Epithelial cell of proximal tubule (primary cell): ENCODE measurements at regions not wholly inside any gene's neighbourhood (a gene's known extent, or its start where the extent isn't known, plus 50 kb on each side); places are given as distances from the start of the nearest gene placed in this dataset.

Experiments used
- DNase-seq: peaks from one replicate; pipeline ENCODE4 v3.0.0-alpha.2; 2011; ENCODE audit warnings: low read depth
- H3K4me3 ChIP-seq: 2 replicates; pipeline ENCODE4 v1.5.1; 2011; ENCODE audit warnings: low read depth, mild to moderate bottlenecking, low read length
- TF ChIP-seq, protein P1 (sequence below): conservative IDR thresholded peaks from 2 replicates; pipeline ENCODE4 v1.5.1; 2012; ENCODE audit warnings: low read depth, mild to moderate bottlenecking, low read length

DNA sequence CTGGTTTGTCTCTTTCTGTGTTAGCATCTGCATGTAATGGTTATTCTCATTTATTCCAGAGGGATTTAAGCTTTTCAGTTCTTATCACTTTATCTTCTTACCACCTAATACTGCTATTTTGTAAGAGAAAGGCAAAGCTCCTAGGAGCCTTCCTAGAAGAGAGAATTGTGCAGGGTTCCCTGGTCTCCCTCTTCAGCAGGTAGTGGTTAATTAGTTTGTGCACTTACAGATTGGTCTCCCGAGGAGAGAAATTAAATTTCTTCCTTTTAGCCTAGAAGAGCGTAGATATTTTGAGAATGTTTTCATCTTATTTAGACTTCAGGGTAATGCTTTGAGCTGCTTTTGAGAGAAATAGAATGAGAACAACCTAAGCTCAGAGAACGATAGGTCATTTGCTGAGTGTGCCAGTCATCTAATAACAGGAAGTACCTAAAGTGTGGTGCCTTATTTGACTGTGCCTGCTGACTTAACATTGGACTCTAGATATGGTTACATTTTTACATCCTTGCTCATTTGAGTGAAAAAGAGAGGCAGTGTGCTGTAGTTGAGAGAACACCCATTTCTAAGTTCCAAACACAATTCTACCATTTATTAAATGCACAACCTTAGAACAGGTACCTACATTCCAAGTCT is 651.4 kb downstream of the STK39 start:
- DNase-seq, result no peak
- no peak overlapping the region for H3K4me3 ChIP-seq
- TF ChIP-seq, protein P1, sequence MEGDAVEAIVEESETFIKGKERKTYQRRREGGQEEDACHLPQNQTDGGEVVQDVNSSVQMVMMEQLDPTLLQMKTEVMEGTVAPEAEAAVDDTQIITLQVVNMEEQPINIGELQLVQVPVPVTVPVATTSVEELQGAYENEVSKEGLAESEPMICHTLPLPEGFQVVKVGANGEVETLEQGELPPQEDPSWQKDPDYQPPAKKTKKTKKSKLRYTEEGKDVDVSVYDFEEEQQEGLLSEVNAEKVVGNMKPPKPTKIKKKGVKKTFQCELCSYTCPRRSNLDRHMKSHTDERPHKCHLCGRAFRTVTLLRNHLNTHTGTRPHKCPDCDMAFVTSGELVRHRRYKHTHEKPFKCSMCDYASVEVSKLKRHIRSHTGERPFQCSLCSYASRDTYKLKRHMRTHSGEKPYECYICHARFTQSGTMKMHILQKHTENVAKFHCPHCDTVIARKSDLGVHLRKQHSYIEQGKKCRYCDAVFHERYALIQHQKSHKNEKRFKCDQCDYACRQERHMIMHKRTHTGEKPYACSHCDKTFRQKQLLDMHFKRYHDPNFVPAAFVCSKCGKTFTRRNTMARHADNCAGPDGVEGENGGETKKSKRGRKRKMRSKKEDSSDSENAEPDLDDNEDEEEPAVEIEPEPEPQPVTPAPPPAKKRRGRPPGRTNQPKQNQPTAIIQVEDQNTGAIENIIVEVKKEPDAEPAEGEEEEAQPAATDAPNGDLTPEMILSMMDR, result no peak

DNA sequence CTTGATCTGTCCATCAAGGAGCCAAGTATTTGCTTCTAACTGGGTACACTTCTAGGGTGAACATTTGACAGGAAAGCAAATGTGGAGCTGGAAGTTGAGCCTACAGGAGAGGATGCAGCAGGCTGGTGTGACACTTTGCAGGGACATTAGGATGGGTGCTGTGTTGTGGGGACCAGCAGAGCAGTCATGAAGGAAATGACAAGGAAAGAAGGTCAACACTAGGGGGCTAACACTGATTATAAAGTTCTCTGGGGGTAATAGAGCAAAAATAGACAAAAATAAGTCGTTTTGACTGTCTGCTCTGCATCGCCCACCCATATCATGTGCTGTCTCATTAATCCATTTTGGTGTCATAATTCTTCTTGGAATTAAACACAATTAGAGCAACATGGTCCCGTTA is 652.4 kb downstream of the STK39 start:
- TF ChIP-seq, protein P1, result no peak
- DNase-seq, result no peak

DNA sequence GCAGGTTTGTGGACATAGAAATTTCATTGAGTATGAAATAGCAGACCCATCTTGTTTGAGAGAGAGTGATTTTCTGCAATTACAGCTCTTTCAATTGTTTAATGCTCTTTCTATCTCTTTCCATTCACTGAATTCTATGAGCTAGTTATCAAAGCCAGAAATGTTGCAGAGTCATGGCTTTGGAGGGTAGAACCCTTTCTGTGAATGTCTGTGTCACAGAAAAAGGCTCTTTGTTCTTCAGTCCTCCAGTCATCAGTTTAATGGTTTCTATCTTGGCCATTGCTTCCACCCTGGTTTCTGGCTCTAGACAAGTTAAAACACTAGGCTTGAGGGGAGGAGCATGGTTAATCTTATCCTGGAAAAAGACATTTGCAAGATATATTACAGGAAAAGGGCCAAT is 655.0 kb downstream of the STK39 start:
- DNase-seq, result no peak
- H3K4me3 ChIP-seq, result no peak overlapping the region
- TF ChIP-seq, protein P1, result no peak

More for the DNA sequence above, 652.4 kb downstream of the STK39 start:
- H3K4me3 ChIP-seq, result no peak overlapping the region

DNA sequence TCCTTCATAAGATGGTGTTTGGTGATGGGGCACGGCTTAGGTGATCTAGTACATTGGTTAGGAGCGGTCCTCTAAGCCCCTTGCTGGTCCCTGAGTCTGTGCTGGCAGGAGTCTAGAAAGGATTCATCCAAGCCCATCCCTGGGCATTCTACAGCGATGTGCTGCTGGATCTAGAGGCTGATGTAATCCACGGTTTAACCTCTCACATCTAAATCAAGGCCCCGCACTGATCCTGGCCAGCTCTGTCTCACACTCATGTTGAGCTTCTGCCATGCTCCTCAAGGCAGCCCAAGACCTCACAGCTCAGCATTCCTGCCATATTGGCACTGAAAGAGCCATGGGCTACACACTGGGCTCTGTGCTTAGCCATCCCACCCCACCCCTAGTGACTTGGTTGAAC is 664.8 kb downstream of the STK39 start:
- TF ChIP-seq, protein P1, result no peak
- H3K4me3 ChIP-seq, result no peak overlapping the region
- DNase-seq, result no peak

DNA sequence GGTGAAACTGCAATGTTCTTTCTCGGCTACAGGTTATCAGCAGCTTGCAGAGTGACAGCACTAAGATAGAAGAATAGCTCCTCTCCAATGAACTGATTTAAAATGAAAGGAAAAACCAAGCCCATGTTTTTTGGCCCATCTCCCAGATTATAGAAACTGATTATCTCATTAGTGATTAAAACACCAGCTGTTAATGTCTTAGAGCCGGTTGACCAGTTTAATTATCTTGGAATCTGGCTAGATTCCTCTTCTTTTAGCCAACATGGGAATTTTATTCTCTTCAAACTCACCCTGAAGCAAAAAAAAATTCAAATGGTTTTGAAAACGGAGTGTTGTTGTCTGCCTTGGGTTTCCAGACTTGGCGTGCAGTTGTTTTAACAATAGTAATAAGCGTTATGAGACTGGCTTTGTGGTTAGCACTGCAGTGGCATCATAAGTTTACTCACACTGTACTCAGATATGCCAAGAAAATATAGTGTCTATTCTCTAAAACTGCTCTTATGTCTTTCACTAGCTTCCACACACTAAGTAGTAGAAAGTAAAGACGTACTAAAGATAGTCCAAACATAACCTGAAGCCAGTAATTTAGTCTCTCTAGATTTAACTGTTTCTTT is 665.3 kb downstream of the STK39 start:
- DNase-seq, result peak; percentile 36
- H3K4me3 ChIP-seq, result no peak overlapping the region
- TF ChIP-seq, protein P1, result no peak

DNA sequence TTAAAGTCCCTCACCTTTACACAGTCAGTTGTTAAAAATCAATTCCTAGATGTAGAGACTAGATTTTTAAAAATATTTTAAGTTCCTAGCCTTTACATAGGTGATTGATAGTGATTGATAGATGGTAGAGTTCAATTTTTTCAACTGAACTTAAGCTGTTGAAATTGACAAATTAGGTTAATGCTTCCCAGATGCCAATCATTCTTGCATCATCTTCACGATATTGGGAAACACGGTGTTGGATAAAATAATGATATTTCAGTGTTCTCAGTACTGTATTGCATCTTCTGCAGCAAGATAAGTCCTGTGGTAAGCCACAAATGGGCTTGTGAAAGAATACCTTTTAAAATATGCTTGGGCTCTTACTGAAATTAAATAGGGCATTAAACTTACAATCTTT is 667.6 kb downstream of the STK39 start:
- no peak for DNase-seq
- no peak overlapping the region for H3K4me3 ChIP-seq
- TF ChIP-seq, protein P1, result no peak

DNA sequence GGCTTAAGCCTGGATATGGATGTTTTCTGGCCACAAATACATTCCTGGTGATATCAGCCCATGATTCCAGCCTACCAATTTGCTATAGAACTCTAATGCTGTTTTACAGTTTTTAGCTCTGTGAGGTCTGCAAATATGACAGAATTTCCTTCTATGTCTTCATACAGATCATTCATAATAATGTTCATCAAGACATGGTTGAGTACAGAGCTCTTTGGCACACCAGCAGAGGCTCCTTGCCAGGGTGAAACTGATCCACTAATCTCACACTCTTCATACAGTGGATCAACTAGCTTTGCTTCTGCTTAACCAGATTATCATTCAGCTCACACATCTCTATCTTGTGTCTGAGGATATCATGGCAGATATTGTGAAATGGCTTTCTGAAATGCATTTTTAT is 672.1 kb downstream of the STK39 start:
- DNase-seq, result no peak
- no peak overlapping the region for H3K4me3 ChIP-seq
- TF ChIP-seq, protein P1, result no peak
